Breast epithelium (tissue), 3 donors: ENCODE measurements at regions not wholly inside any gene's neighbourhood (a gene's known extent, or its start where the extent isn't known, plus 50 kb on each side); places are given as distances from the start of the nearest gene placed in this dataset.

ENCODE experiments used
- POLR2A ChIP-seq: fragments of 450-650 bp; IDR thresholded peaks from one replicate; pipeline ENCODE4 v1.6.1; 2016; ENCODE audit warnings: antibody characterized with exemption, mild to moderate bottlenecking, moderate library complexity
- TF ChIP-seq, protein P1 (sequence below), 3 donors: fragments of 450-650 bp; IDR thresholded peaks; one replicate each; pipeline ENCODE4 v1.5.1; 2016 to 2017; ENCODE audit warnings: antibody characterized with exemption in 3 of 3, mild to moderate bottlenecking in 3 of 3, moderate library complexity in 3 of 3

DNA sequence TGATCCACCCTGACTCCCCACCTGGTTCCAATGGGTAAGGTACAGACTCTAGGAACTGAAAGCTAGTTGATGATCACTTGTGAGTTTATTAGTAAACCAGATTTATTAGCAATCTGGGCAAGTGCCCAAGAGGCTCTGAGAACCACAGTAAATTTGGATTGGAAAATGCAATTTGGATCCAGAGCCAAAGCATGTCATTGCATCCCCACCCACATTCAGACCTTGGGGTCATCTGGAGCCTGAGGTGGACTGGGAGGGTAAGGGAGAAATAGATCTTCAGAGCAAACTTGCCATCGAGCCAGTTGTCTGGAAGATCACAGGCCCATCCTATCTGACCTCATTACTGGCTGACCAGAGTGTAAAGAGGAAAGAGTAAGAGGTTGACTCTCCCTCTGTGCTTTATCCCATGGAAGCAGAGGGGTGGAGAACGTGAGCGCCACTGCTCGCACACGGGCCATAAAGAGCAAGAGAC is 78.7 kb upstream of the RASGEF1B start:
- TF ChIP-seq POLR2A = no peak
- TF ChIP-seq, protein P1, sequence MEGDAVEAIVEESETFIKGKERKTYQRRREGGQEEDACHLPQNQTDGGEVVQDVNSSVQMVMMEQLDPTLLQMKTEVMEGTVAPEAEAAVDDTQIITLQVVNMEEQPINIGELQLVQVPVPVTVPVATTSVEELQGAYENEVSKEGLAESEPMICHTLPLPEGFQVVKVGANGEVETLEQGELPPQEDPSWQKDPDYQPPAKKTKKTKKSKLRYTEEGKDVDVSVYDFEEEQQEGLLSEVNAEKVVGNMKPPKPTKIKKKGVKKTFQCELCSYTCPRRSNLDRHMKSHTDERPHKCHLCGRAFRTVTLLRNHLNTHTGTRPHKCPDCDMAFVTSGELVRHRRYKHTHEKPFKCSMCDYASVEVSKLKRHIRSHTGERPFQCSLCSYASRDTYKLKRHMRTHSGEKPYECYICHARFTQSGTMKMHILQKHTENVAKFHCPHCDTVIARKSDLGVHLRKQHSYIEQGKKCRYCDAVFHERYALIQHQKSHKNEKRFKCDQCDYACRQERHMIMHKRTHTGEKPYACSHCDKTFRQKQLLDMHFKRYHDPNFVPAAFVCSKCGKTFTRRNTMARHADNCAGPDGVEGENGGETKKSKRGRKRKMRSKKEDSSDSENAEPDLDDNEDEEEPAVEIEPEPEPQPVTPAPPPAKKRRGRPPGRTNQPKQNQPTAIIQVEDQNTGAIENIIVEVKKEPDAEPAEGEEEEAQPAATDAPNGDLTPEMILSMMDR (IDR thresholded peaks at IDR 0.05) = no peak
